Activated CD8-positive, alpha-beta memory T cell treated with anti-CD3 and anti-CD28 coated beads for 24 hours (primary cell): ENCODE measurements at regions not wholly inside any gene's neighbourhood (a gene's known extent, or its start where the extent isn't known, plus 50 kb on each side); places are given as distances from the start of the nearest gene placed in this dataset.
A peak's percentile ranks its signal among the peaks of the same experiment; 100 is the strongest.
"Not testable (repeated sequence)": the region's sequence is repeated elsewhere in the genome, so short reads cannot be mapped to it uniquely, and the experiment has no call there.

Experiments
- DNase-seq: peaks from one replicate; pipeline ENCODE4 v3.0.0-alpha.2; 2020

DNA sequence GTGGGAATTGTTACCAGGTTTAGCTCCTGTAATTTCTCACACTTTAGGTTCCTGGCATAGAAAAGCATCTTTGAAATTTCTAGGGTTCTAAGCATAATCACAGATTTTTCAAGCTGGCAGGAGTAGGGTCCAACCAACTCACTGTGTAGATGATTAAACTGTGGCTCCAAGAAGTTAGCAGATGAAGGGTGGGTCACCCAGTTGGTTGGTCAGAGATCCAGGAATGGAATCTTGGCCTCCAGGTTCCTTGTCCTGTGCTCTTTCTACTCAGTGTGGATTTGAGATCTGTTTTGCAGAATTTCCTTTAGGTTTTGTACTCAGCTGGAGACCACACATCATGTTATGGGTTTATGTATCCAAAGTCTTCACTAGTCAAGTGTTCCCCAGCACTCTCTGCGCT is 90.3 kb upstream of the MAML3 start:
- DNase-seq = no peak

DNA sequence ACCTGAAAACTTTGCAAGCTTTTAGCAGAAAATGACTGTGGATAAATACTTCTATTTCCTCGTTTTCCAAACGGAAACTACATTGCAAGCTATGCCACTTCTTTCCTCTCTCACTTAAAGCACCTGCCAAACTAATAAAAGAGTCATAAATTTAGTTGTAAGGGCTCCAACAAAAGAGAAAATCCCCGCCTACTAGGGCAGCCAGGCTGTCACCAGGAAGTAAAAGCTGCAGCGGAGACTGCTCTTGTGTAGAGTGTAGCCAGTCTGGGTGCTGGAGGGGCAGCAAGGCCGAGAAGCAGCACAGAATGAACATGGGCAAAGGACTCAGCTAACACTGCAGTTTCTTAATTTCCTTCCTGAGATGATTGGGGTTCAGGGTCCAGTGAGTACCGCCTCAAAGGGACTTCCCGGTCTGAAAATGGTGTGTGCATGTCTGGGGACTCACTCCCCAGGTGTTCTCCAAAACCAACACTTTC is 89.3 kb upstream of the MAML3 start:
- DNase-seq = peak; percentile 67

DNA sequence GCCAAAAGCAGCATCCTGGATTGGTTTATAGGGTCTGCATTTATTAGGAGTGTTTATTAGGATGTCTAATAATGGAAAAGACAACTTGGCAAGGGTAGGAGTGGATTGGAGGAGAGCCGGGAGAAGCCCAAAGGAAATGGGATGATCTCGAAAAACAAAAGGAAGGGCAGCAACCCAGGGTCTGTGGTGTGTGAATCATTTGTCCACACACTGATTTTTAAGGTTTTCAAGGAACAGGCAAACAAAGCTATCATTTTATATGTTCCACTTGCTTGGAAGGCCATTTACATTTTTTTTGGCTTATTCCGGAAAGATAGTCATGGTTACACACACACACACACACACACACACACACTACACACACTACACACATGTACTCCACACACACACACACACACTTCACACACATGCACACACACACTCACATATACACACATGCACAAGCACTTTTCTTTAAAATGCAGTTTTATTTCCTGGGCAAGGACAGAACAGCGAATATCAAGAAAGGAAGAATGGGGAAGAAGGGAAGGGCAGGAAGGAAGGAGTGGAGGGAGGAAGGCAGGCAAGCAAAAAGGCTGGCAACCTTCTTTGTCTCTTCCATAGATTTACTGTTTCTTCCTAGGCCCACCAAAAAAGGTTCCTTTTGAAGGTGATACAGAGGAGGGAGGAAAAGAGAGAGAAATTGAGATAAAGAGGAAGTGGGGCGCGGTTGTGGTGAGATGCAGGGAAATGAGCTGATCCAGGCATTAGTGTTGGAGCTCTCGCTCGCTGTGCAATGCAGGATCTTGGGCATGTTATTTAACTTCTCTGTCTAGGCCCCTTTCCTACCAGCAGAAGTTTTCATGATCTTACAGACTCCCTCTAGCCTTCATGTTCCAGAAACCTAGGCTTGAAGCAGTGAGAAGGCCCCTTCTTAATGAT is 88.6 kb upstream of the MAML3 start:
- no peak for DNase-seq

- no peak for DNase-seq
Observed at GRCh38 chr4:140240237-140240636, 86.3 kb upstream of the MAML3 start.

DNA sequence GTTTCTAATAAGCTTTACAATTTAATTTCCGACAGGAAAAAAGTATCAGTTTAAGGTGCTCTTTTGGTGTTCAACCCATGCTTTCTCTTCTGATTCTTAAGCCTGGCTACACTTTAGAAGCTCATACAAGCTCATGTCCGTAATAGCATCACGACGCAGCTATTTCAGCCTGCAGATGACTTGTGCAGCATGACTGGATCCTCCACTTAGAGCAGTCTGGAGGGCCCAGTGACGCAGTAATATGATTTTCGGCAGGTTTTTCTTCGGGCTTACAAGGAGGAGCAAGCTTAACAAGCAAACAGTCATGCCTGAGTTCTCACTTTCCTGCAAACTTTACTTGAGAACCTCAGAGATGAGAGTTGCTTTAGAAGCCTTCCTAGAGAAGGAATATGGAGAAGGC is 85.3 kb upstream of the MAML3 start:
- no peak for DNase-seq

- no peak for DNase-seq
Observed at GRCh38 chr4:140238351-140239056, 84.5 kb upstream of the MAML3 start.

- DNase-seq = no peak
Observed at GRCh38 chr4:140237616-140238350, 83.8 kb upstream of the MAML3 start.

GRCh38 chr4:140236654-140237169 is 82.7 kb upstream of the MAML3 start:
- no peak for DNase-seq

DNA sequence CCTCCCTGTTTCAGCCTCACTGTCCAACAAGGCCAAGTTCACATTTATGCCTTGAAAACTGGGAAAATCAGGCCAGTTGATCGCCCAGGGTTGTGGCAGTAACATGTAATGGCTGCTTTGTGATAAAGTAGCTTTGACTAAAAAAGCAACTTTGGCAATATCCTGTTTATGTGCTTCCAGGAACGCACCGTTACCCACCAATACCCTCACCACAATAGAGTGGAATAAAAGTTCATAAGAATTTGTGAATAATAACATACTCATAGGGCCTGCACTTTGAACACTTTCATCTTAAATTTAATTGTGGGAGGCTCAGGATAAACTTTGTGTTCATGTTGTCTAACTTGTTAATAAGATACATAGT is 80.7 kb upstream of the MAML3 start:
- no peak for DNase-seq

DNA sequence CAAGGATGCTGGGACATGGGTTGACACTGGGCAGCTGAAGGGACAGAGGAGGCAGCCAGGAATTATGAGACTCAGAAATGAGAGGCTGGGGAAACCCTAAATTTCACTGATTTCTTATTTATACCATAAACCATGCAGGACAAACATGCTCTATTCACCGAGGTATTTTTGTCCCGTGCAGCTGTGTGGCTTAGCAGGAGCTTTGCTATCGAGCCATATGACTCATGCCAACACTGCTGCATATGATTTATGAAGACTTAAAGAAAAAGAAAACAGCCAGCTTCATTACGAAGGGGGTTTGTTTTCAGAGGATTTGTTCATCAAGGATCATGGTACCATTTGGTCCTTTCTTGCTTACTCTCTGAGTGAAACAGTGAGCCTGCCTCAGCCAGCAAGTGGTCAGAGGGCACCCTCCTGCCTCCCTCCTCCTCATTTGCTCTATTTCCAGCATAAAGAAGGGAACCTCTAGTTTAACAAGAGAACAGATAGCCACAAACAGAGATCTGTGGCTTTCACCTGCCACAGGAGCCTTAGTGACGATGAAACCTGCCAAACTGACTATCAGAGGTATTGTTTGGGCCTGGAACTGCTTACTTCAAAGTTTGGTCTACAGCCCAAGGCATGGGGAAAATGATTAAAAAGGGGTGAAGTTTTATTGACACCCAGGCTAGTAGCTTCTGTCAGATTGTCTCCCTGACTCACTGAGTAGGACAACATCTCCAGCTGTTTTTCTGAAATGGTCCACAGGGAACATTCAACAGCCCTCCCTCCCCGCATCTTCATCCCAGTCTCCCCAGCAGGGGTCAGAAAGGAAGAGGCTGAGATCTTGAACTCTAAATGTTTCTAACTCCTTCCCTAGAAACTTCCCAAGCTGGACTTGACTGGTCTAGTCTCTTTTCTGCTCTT is 80.1 kb upstream of the MAML3 start:
- no peak for DNase-seq

DNA sequence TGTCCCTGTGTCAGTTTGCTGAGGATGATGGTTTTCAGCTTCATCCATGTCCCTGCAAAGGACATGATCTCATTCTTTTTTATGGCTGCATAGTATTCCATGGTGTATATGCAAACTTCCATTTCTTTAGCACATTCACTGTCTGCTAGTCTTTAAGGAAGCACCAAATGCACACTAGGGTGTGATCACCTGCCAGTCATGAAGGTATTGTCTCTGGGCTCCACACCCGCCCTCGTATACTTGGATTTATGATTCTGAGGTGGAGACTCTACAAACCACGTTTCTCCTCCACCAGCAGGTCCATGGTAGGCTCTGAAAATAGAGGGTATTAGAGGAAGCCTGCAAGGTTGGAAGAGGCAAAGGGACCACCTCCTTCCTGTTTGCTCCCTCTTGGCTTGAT is 75.9 kb upstream of the MAML3 start:
- no peak for DNase-seq

GRCh38 chr4:140227286-140227685 is 73.3 kb upstream of the MAML3 start:
- no peak for DNase-seq

GRCh38 chr4:140223056-140223810 is 69.2 kb upstream of the MAML3 start:
- no peak for DNase-seq

GRCh38 chr4:140222171-140222570 is 68.2 kb upstream of the MAML3 start:
- no peak for DNase-seq

- no peak for DNase-seq
Observed at GRCh38 chr4:140220058-140220457, 66.1 kb upstream of the MAML3 start.

DNA sequence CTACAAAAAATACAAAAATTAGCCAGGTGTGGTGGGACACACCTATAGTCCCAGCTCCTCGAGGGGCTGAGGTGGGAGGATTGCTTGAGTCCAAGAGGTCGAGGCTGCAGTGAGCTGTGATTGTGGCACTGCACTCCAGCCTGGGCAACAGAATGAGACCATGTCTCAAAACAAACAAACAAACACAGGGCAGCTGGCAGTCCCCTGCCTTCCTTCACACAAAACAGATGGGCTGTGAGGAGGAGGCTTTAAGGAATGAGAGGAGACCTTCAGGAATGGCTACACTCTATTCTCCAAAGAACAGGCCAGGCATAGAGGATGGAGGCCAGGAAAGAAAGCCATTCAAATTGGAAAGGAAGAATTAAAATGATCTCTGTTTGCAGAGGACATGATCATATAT is 65.6 kb upstream of the MAML3 start:
- DNase-seq = no peak

DNA sequence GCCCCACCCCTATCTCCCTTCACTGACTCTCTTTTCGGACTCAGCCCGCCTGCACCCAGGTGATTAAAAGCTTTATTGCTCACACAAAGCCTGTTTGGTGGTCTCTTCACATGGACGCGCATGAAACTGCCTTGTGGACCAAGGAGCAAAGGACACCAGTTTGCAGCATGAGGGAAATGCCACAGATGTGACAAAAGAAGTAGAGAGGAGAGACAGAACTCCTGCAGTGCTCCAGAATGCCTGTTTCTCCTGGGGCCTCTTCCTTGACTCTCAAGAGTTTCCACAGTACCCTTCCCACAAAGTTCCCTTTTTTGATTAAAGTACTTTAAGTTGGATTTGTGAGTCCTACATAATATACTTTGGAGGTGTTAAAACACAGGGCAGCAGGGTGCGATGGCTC is 65.1 kb upstream of the MAML3 start:
- not testable (repeated sequence) for DNase-seq

GRCh38 chr4:140213749-140214148 is 59.8 kb upstream of the MAML3 start:
- no peak for DNase-seq

DNA sequence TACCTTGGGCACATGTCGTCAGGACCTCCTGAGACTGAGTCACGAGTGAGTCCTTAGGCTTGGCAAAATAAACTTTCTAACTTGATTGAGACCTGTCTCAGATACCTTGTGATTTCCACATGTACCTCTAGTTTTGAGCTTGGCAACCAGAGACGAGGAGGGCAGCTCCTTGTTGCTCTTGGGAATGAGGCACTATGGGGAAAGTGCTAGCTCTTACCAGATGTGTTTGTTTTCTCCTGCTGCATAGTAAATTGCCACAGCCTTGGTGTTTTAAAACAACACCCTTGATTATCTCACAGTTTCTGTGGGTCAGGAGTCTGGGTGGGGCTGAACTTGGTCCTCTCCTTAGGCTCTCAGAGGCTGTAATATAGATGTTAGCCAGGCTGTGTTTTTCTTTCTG is 59.1 kb upstream of the MAML3 start:
- DNase-seq = no peak

DNA sequence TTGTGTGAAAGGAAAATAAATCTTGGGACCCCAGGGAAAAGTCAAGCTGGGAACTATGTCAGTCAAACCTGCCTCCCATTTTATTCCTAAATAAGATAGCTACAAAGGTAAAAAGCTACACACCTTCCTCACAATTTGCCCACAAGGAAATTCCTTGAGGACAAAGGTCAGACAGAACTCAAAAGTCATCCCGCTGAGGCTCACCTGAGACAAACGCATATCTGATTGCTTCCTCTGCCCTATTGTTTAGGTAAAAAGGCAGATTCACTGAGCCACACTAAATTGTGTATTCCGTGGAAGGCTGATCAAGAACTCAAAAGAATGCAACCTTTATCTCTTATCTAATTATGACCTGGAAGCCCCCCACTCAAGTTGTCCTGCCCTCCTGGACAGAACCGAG is 58.7 kb upstream of the MAML3 start:
- no peak for DNase-seq

GRCh38 chr4:140212194-140212593 is 58.2 kb upstream of the MAML3 start:
- DNase-seq = no peak
